HepG2 (cell line): ENCODE measurements at regions not wholly inside any gene's neighbourhood (a gene's known extent, or its start where the extent isn't known, plus 50 kb on each side); places are given as distances from the start of the nearest gene placed in this dataset.

Experiments
- ATAC-seq: fragments of 200-7000 bp; cut with Tn5 transposase; 3 replicates; pipeline ENCODE4 v1.9.1; 2020; ENCODE audit warnings: mild to moderate bottlenecking, moderate library complexity
- BruUV-seq: library from RNA; stranded (reverse); fragments of 400-500 nt; replicated peaks from 2 replicates; lab custom pipeline; 2021; lab: Mats Ljungman, UMichigan
- CTCF ChIA-PET: fragments of 300-600 bp; formaldehyde crosslinking; extraction: SDS; loops from one replicate; lab custom pipeline; 2021; ENCODE audit warnings: low total read pairs, inconsistent platforms, low intra/inter-chr PET ratio; lab: Yijun Ruan, JAX
- POLR2A ChIA-PET: fragments of 350-600 bp; sonication (Branson Sonifier 250); formaldehyde crosslinking; loops from one replicate; lab custom pipeline; 2020; ENCODE audit warnings: antibody characterized with exemption, inconsistent platforms; lab: Yijun Ruan, JAX
- DNase-seq: peaks from one replicate; pipeline ENCODE4 v3.0.0-alpha.2; 2015; ENCODE audit warnings: low spot score
- FAIRE-seq: peaks from 3 replicates; lab custom pipeline; 2011; peaks lifted over from hg19 to GRCh38; lab: Jason Lieb, UNC
- H2AFZ ChIP-seq: one replicate; pipeline ENCODE4 v1.6.1; 2011; ENCODE audit warnings: low read length, inconsistent platforms
- H3K27ac ChIP-seq: fragments of 300-600 bp; 3 replicates; pipeline ENCODE4 v1.8.0; 2011; ENCODE audit warnings: mixed run types, mild to moderate bottlenecking, mixed read lengths, low read length, inconsistent platforms; ENCODE audit not compliant: insufficient read depth; ENCODE audit errors: extremely low read length
- H3K27me3 ChIP-seq, 2 experiments: fragments of 200-600 bp in 1 of 2; 2 replicates in 1 of 2; 3 replicates in 1 of 2; pipeline versions ENCODE4 v1.6.0 to v1.8.0; 2011; ENCODE audit warnings: low read length in 2 of 2, mild to moderate bottlenecking in 2 of 2, moderate library complexity in 2 of 2, inconsistent platforms in 1 of 2; ENCODE audit not compliant: insufficient read depth in 2 of 2, control insufficient read depth in 1 of 2
- H3K36me3 ChIP-seq, 2 experiments: fragments of 200-600 bp in 1 of 2; replicated peaks in 1 of 2; 2 replicates in 1 of 2; 3 replicates in 1 of 2; pipeline versions ENCODE4 v1.5.1 to v1.8.0; 2011; ENCODE audit warnings: low read length in 2 of 2, inconsistent platforms in 1 of 2; ENCODE audit not compliant: insufficient read depth in 2 of 2, control insufficient read depth in 1 of 2
- H3K4me1 ChIP-seq: 2 replicates; pipeline ENCODE4 v1.5.1; 2012; ENCODE audit warnings: low read length, inconsistent platforms; ENCODE audit not compliant: insufficient read depth
- H3K4me2 ChIP-seq: 2 replicates; pipeline ENCODE4 v1.6.0; 2011; ENCODE audit warnings: low read depth, low read length, inconsistent platforms
- H3K4me3 ChIP-seq, 3 experiments: fragments of 200-600 bp in 1 of 3; sonication (generic), shearing (Covaris generic) in 1 of 3; replicated peaks in 1 of 3; 2 replicates each; pipeline ENCODE4 v1.5.1; 2011 to 2016; ENCODE audit warnings: low read length in 3 of 3, inconsistent platforms in 2 of 3, low read depth in 2 of 3, mild to moderate bottlenecking in 2 of 3, control low read depth in 1 of 3, mixed read lengths in 1 of 3; ENCODE audit not compliant: insufficient read depth in 1 of 3
- H3K79me2 ChIP-seq: one replicate; pipeline ENCODE4 v1.6.1; 2011; ENCODE audit warnings: low read length, inconsistent platforms; ENCODE audit not compliant: insufficient read depth
- H3K9ac ChIP-seq: 2 replicates; pipeline ENCODE4 v1.6.0; 2011; ENCODE audit warnings: mild to moderate bottlenecking, low read depth, low read length, inconsistent platforms; ENCODE audit not compliant: insufficient read depth
- H3K9me3 ChIP-seq: 2 replicates; pipeline ENCODE4 v1.5.1; 2012; ENCODE audit warnings: mild to moderate bottlenecking, low read length
- H4K20me1 ChIP-seq: 2 replicates; pipeline ENCODE4 v1.6.0; 2011; ENCODE audit warnings: inconsistent platforms, mild to moderate bottlenecking, low read length, moderate library complexity; ENCODE audit not compliant: insufficient read depth
- GATA4 ChIP-seq: sonication (generic); IDR thresholded peaks from 2 replicates; pipeline ENCODE4 v1.6.1; 2016; ENCODE audit warnings: antibody characterized with exemption, low read depth, borderline replicate concordance
- HMGXB4 ChIP-seq, 2 experiments: sonication (generic) in 1 of 2; formaldehyde crosslinking in 1 of 2; IDR thresholded peaks; 2 replicates each; pipeline versions ENCODE4 v1.4.0 to v1.6.1; 2018 to 2020; ENCODE audit warnings: missing genetic modification reagents in 2 of 2, borderline replicate concordance in 1 of 2, low read depth in 1 of 2, mild to moderate bottlenecking in 1 of 2, missing biosample characterization in 1 of 2
- KAT8 ChIP-seq: IDR thresholded peaks from 2 replicates; pipeline ENCODE4 v1.6.1; 2016; ENCODE audit warnings: missing genetic modification reagents, missing compliant biosample characterization
- KMT2B ChIP-seq: IDR thresholded peaks from 2 replicates; pipeline ENCODE4 v1.6.1; 2016; ENCODE audit warnings: missing genetic modification reagents, missing compliant biosample characterization
- ZBED4 ChIP-seq: sonication (generic); formaldehyde crosslinking; IDR thresholded peaks from 2 replicates; pipeline ENCODE4 v1.4.0; 2020; ENCODE audit warnings: missing genetic modification reagents, borderline replicate concordance
- ZBTB42 ChIP-seq: sonication (generic); formaldehyde crosslinking; IDR thresholded peaks from 2 replicates; pipeline ENCODE4 v1.5.0; 2020; ENCODE audit warnings: mild to moderate bottlenecking, missing genetic modification reagents
- ZNF138 ChIP-seq: sonication (generic); formaldehyde crosslinking; IDR thresholded peaks from 2 replicates; pipeline ENCODE4 v1.5.0; 2020; ENCODE audit warnings: mild to moderate bottlenecking, low read depth, missing genetic modification reagents
- ZNF207 ChIP-seq: fragments of 450-650 bp; IDR thresholded peaks from 2 replicates; pipeline ENCODE4 v1.6.1; 2016; ENCODE audit warnings: antibody characterized with exemption, borderline replicate concordance
- ZNF574 ChIP-seq: sonication (generic); formaldehyde crosslinking; IDR thresholded peaks from 2 replicates; pipeline ENCODE4 v1.4.0; 2020; ENCODE audit warnings: missing genetic modification reagents
- in situ Hi-C: cut with HindIII; loops from 2 replicates; pipeline ENCODE4 v1.10.0; 2017; ENCODE audit warnings: low pct_unique_long_range_greater_than_20kb; ENCODE audit not compliant: extremely low pct_ligation_motif_present
- intact Hi-C: fragments of 100-400 bp; cut with micrococcal nuclease; formaldehyde crosslinking; loops from one replicate; pipeline ENCODE4 v1.10.0; 2022; ENCODE audit not compliant: unreplicated experiment
- TF ChIP-seq, protein P1 (sequence below): sonication (generic); formaldehyde crosslinking; IDR thresholded peaks from 2 replicates; pipeline ENCODE4 v1.5.1; 2020; ENCODE audit warnings: mild to moderate bottlenecking, missing genetic modification reagents, moderate library complexity

GRCh38 chr11:23778971-23779370 lies 717.9 kb upstream of the LUZP2 start (continued):
- TF ChIP-seq ZBTB42 (no peak), HMGXB4 (CRISPR knock-in tag; IDR thresholded peaks at IDR 0.05; ENCODE audit: borderline replicate concordance in 1 of 2, low read depth in 1 of 2) (no peak)
- TF ChIP-seq, all 625 proteins: peak for 0

DNA sequence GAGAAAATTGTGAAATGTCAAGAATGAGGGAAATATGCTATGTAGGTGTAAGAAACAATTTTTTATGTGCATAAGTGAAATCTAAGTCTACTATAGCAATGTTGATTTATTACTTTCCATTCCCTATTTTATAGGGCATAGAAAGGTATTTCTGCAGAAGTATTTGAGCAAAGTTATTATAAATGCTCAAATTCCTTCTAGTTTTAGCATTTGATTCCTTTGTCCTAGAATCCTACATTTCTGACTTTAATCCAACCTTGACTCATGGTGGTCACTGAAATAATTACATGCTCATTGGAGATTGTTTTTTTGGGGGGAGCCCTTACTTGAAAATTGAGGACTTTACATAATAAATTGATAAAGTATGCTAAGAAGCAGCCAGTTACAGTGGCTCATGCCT lies 716.6 kb upstream of the LUZP2 start:
- Histone ChIP-seq H3K4me3 (no peak overlapping the region), H3K36me3 (no peaks in the 10 kb centered on the region), H2AFZ (no peak overlapping the region), H4K20me1 (no peaks in the 10 kb centered on the region), H3K9ac (no peak overlapping the region), H3K27me3 (no peaks in the 10 kb centered on the region), H3K9me3 (no peaks in the 10 kb centered on the region), H3K4me1 (no peaks in the 10 kb centered on the region), H3K79me2 (no peaks in the 10 kb centered on the region), H3K27ac (no peak overlapping the region), H3K4me2 (no peak overlapping the region)
- in situ Hi-C loops (no loop called here), intact Hi-C loops (no loop called here)
- BruUV-seq, result no TSS peak
- ATAC-seq (no peak), DNase-seq (no peak), FAIRE-seq (no peak)
- ChIA-PET CTCF (no interaction called here), POLR2A (no interaction called here)
- TF ChIP-seq ZBED4 (CRISPR knock-in tag) (no peak), GATA4 (no peak), ZNF138 (no peak), ZNF574 (CRISPR knock-in tag) (no peak), KMT2B (CRISPR knock-in tag) (no peak), KAT8 (no peak), ZNF207 (no peak)
- TF ChIP-seq, protein P1, sequence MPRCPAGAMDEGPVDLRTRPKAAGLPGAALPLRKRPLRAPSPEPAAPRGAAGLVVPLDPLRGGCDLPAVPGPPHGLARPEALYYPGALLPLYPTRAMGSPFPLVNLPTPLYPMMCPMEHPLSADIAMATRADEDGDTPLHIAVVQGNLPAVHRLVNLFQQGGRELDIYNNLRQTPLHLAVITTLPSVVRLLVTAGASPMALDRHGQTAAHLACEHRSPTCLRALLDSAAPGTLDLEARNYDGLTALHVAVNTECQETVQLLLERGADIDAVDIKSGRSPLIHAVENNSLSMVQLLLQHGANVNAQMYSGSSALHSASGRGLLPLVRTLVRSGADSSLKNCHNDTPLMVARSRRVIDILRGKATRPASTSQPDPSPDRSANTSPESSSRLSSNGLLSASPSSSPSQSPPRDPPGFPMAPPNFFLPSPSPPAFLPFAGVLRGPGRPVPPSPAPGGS (CRISPR knock-in tag), result no peak
